ENCODE measurements at regions not wholly inside any gene's neighbourhood (a gene's known extent, or its start where the extent isn't known, plus 50 kb on each side); places are given as distances from the start of the nearest gene placed in this dataset.

DNA sequence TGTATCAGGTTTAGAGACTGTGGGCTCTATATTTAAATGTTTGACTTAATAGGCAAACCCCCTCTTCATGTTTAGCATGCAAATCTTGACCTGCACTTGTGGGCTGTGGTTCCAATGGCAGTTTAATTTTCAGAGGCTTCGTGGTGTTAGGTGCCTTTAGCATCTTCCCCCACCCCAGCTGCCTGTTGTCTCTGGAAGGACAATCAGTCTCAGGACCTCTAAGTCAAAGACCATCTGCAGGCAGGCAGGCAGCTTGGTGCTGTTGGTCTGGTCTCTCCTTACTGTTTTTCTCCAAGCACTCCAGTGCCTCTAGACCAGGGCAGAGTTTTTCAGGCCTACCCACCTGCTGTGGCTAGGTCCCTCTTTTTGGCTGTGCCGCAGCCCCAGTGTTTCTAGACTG lies 990.4 kb downstream of the CDH11 start:
- no peak for DNase-seq
- Mint-ChIP-seq H3K27ac (no peak overlapping the region), H3K36me3 (ENCODE audit: low read depth) (no peaks in the 10 kb centered on the region), H3K4me1 (ENCODE audit: low read depth) (no peaks in the 10 kb centered on the region), H3K27me3 (ENCODE audit: low read depth) (no peaks in the 10 kb centered on the region), H3K9me3 (peaks cover 11% of the 10 kb centered on the region), H3K4me3 (no peak overlapping the region)
- intact Hi-C loops (cut with micrococcal nuclease): no loop called here
- CTCF ChIA-PET: no interaction called here

GRCh38 chr16:64130140-64130539 lies 991.7 kb downstream of the CDH11 start:
- no peak for DNase-seq
- intact Hi-C loops (cut with micrococcal nuclease): no loop called here
- H3K36me3 Mint-ChIP-seq (ENCODE audit: low read depth): no peaks in the 10 kb centered on the region
- no peak overlapping the region for H3K4me3 Mint-ChIP-seq
- CTCF ChIA-PET: no interaction called here
- H3K27ac Mint-ChIP-seq: no peak overlapping the region
- no peaks in the 10 kb centered on the region for H3K4me1 Mint-ChIP-seq (ENCODE audit: low read depth)
- H3K9me3 Mint-ChIP-seq: peaks cover 11% of the 10 kb centered on the region
- no peaks in the 10 kb centered on the region for H3K27me3 Mint-ChIP-seq (ENCODE audit: low read depth)

DNA sequence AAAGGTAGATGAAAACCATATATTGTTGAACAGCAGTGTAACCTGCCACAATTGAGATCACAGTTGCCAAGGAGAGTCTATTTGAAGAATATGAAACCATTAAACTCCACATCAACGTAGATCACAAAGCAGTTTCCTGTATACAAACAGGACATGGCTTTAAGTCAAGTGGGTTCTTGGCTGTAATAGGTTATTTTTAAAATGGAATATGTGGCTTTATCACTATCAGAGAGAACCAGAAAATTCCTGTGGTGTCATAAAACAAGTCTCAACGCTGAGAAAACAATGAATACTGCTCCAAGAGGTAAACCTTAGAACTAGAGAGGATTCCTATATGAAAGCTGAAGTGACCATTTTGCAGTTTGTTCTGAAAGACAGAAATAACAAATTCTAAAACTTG lies 999.7 kb downstream of the CDH11 start:
- Mint-ChIP-seq H3K4me3 (no peak overlapping the region), H3K36me3 (ENCODE audit: low read depth) (no peaks in the 10 kb centered on the region)

DNA sequence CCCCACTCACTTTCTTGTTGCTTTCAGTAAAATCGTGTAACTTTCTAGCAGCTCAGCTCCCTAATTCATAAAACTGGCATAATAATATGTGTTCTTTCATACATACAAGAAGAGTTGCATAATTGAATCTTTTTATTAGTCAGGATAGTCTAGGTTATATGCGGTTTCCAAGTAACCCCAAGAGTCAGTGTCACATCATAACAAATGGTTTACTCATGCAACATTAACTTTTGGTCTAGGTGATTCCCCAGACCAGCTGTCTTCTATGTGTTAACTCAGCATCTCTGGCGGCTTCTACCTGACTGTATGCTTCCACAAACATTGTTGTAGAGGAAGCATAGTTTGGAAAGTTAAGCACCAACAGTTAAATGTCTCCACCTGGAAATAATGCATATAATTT lies 1000.4 kb downstream of the CDH11 start:
- Mint-ChIP-seq H3K27me3 (ENCODE audit: low read depth) (no peaks in the 10 kb centered on the region), H3K9me3 (peaks cover 11% of the 10 kb centered on the region), H3K27ac (no peak overlapping the region), H3K4me1 (ENCODE audit: low read depth) (no peaks in the 10 kb centered on the region), H3K36me3 (ENCODE audit: low read depth) (no peaks in the 10 kb centered on the region), H3K4me3 (no peak overlapping the region)
- intact Hi-C loops (cut with micrococcal nuclease): no loop called here
- DNase-seq: no peak
- CTCF ChIA-PET: no interaction called here

More for the DNA sequence above, 999.7 kb downstream of the CDH11 start:
- Mint-ChIP-seq H3K4me1 (ENCODE audit: low read depth) (no peaks in the 10 kb centered on the region), H3K27me3 (ENCODE audit: low read depth) (no peaks in the 10 kb centered on the region), H3K27ac (no peak overlapping the region), H3K9me3 (peaks cover 11% of the 10 kb centered on the region)
- intact Hi-C loops (cut with micrococcal nuclease): no loop called here
- no peak for DNase-seq
- CTCF ChIA-PET: no interaction called here

- H3K4me1 Mint-ChIP-seq (ENCODE audit: low read depth): no peaks in the 10 kb centered on the region
- intact Hi-C loops (cut with micrococcal nuclease): no loop called here
- H3K36me3 Mint-ChIP-seq (ENCODE audit: low read depth): peaks cover 1% of the 10 kb centered on the region
- no peak overlapping the region for H3K4me3 Mint-ChIP-seq
- CTCF ChIA-PET: no interaction called here
- DNase-seq: no peak
- no peaks in the 10 kb centered on the region for H3K27me3 Mint-ChIP-seq (ENCODE audit: low read depth)
- H3K9me3 Mint-ChIP-seq: peaks cover 16% of the 10 kb centered on the region
- no peak overlapping the region for H3K27ac Mint-ChIP-seq
Observed at GRCh38 chr16:64116151-64116550, 1005.7 kb downstream of the CDH11 start.

DNA sequence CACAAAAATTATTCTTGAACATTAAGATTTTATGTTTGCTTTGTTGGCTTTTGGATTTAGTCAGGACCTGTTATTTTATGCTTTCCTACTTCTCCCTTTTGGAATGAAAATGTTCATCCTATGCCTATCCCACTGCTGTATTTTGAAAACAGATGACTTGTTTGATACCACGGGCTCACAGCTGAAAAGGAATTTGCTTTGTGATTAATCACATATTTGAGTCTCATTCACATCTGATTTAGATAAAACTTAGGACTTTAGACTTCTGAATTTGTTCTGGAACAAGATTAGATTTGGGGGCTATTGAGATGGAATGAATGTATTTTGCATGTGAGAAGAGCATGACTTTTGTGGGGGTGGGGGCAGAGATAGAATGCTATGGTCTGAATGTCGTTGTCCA lies 1012.6 kb downstream of the CDH11 start:
- Mint-ChIP-seq H3K4me1 (ENCODE audit: low read depth) (no peaks in the 10 kb centered on the region), H3K27ac (no peak overlapping the region), H3K9me3 (peaks cover 16% of the 10 kb centered on the region), H3K27me3 (ENCODE audit: low read depth) (no peaks in the 10 kb centered on the region), H3K4me3 (no peak overlapping the region), H3K36me3 (ENCODE audit: low read depth) (peaks cover 1% of the 10 kb centered on the region)
- DNase-seq: no peak
- CTCF ChIA-PET: no interaction called here
- intact Hi-C loops (cut with micrococcal nuclease): no loop called here

- intact Hi-C loops (cut with micrococcal nuclease): no loop called here
- Mint-ChIP-seq H3K4me1 (ENCODE audit: low read depth) (no peaks in the 10 kb centered on the region), H3K27me3 (ENCODE audit: low read depth) (no peaks in the 10 kb centered on the region), H3K27ac (no peak overlapping the region), H3K9me3 (peaks cover 21% of the 10 kb centered on the region), H3K4me3 (no peak overlapping the region), H3K36me3 (ENCODE audit: low read depth) (no peaks in the 10 kb centered on the region)
- CTCF ChIA-PET: no interaction called here
- DNase-seq: no peak
Observed at GRCh38 chr16:64102654-64103053, 1019.2 kb downstream of the CDH11 start.

DNA sequence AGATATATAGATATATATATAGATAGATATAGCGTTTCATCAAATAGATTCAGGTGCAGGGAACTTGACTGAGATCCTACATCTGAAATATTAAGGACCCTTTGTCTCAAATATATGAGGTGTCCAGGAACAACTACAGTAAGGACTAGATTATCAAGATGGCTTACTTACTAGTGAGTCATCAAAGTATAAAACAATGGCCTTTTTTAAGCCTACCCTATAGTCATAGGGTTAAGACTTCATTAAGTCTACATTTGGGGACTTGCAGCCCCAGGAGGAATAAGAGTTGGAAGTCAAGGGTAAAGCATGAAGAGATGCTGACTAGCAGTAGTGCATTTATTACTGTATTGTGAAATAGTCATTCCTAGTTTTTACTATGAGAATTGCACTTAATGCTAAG lies 1023.4 kb downstream of the CDH11 start:
- no peak overlapping the region for H3K27ac Mint-ChIP-seq
- DNase-seq: no peak
- H3K36me3 Mint-ChIP-seq (ENCODE audit: low read depth): no peaks in the 10 kb centered on the region
- H3K4me3 Mint-ChIP-seq: no peak overlapping the region
- H3K9me3 Mint-ChIP-seq: peaks cover 23% of the 10 kb centered on the region
- no peaks in the 10 kb centered on the region for H3K27me3 Mint-ChIP-seq (ENCODE audit: low read depth)
- CTCF ChIA-PET: no interaction called here
- H3K4me1 Mint-ChIP-seq (ENCODE audit: low read depth): no peaks in the 10 kb centered on the region
- intact Hi-C loops (cut with micrococcal nuclease): no loop called here

DNA sequence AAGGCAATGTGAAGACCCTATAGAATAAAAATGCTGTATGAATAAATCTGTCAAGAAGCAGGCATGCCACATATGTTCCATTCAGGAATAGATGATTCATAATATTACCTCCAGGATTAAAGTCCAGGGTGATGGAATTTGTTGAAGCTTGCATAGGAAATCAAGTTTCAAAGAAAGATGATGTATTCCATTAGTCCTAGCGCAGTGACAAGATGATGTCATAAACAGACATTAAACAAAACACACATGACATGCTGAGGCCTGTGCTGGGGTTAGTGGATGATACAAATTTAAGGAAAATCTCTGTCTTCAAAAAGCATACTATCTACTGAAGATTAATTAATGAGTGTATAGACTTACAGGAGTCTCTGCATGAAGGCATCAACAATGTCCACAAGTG lies 1025.2 kb downstream of the CDH11 start:
- CTCF ChIA-PET: no interaction called here
- H3K27me3 Mint-ChIP-seq (ENCODE audit: low read depth): no peaks in the 10 kb centered on the region
- H3K36me3 Mint-ChIP-seq (ENCODE audit: low read depth): no peaks in the 10 kb centered on the region
- no peak overlapping the region for H3K27ac Mint-ChIP-seq
- no peak overlapping the region for H3K4me3 Mint-ChIP-seq
- no peaks in the 10 kb centered on the region for H3K4me1 Mint-ChIP-seq (ENCODE audit: low read depth)
- intact Hi-C loops (cut with micrococcal nuclease): no loop called here
- no peak for DNase-seq
- H3K9me3 Mint-ChIP-seq: peaks cover 23% of the 10 kb centered on the region

- H3K27ac Mint-ChIP-seq: no peak overlapping the region
- H3K27me3 Mint-ChIP-seq (ENCODE audit: low read depth): no peaks in the 10 kb centered on the region
- peaks cover 23% of the 10 kb centered on the region for H3K9me3 Mint-ChIP-seq
- CTCF ChIA-PET: no interaction called here
- H3K4me1 Mint-ChIP-seq (ENCODE audit: low read depth): no peaks in the 10 kb centered on the region
- no peaks in the 10 kb centered on the region for H3K36me3 Mint-ChIP-seq (ENCODE audit: low read depth)
- DNase-seq: no peak
- intact Hi-C loops (cut with micrococcal nuclease): no loop called here
- H3K4me3 Mint-ChIP-seq: no peak overlapping the region
Observed at GRCh38 chr16:64094992-64095634, 1026.8 kb downstream of the CDH11 start.

GRCh38 chr16:64094181-64094965 lies 1027.5 kb downstream of the CDH11 start:
- Mint-ChIP-seq H3K4me3 (no peak overlapping the region), H3K27me3 (ENCODE audit: low read depth) (no peaks in the 10 kb centered on the region), H3K4me1 (ENCODE audit: low read depth) (no peaks in the 10 kb centered on the region), H3K9me3 (peaks cover 21% of the 10 kb centered on the region), H3K36me3 (ENCODE audit: low read depth) (no peaks in the 10 kb centered on the region), H3K27ac (no peak overlapping the region)
- DNase-seq: no peak
- CTCF ChIA-PET: no interaction called here
- intact Hi-C loops (cut with micrococcal nuclease): no loop called here

GRCh38 chr16:64092271-64092670 lies 1029.6 kb downstream of the CDH11 start:
- intact Hi-C loops (cut with micrococcal nuclease): no loop called here
- Mint-ChIP-seq H3K27me3 (ENCODE audit: low read depth) (no peaks in the 10 kb centered on the region), H3K36me3 (ENCODE audit: low read depth) (no peaks in the 10 kb centered on the region), H3K9me3 (peaks cover 17% of the 10 kb centered on the region), H3K27ac (no peak overlapping the region), H3K4me1 (ENCODE audit: low read depth) (no peaks in the 10 kb centered on the region), H3K4me3 (no peak overlapping the region)
- CTCF ChIA-PET: no interaction called here
- DNase-seq: no peak

- CTCF ChIA-PET: no interaction called here
- no peaks in the 10 kb centered on the region for H3K36me3 Mint-ChIP-seq (ENCODE audit: low read depth)
- no peaks in the 10 kb centered on the region for H3K27me3 Mint-ChIP-seq (ENCODE audit: low read depth)
- peaks cover 18% of the 10 kb centered on the region for H3K9me3 Mint-ChIP-seq
- no peak for DNase-seq
- intact Hi-C loops (cut with micrococcal nuclease): no loop called here
- no peak overlapping the region for H3K4me3 Mint-ChIP-seq
- H3K4me1 Mint-ChIP-seq (ENCODE audit: low read depth): no peaks in the 10 kb centered on the region
- no peak overlapping the region for H3K27ac Mint-ChIP-seq
Observed at GRCh38 chr16:64090327-64090726, 1031.5 kb downstream of the CDH11 start.
